HG03135 (cell line): ENCODE measurements at regions not wholly inside any gene's neighbourhood (a gene's known extent, or its start where the extent isn't known, plus 50 kb on each side); places are given as distances from the start of the nearest gene placed in this dataset.

Source experiments
- ATAC-seq: cut with Tn5 transposase; IDR thresholded peaks from one replicate; pipeline ENCODE4 v1.9.1; 2021; ENCODE audit warnings: mild to moderate bottlenecking, moderate library complexity; ENCODE audit not compliant: unreplicated experiment

- no peak for ATAC-seq
Measured at GRCh38 chr4:111464251-111465045, 680.8 kb upstream of the FAM241A start.

GRCh38 chr4:111466811-111467604, 678.2 kb upstream of the FAM241A start:
- ATAC-seq = no peak

GRCh38 chr4:111475001-111475400, 670.3 kb upstream of the FAM241A start:
- ATAC-seq = no peak

- no peak for ATAC-seq
Measured at GRCh38 chr4:111475666-111476065, 669.6 kb upstream of the FAM241A start.

- ATAC-seq = no peak
Measured at GRCh38 chr4:111480510-111480909, 664.7 kb upstream of the FAM241A start.

GRCh38 chr4:111483375-111484169, 661.7 kb upstream of the FAM241A start:
- ATAC-seq = no peak

- ATAC-seq = no peak
Measured at GRCh38 chr4:111492496-111492895, 652.8 kb upstream of the FAM241A start.

GRCh38 chr4:111494471-111494870, 650.8 kb upstream of the FAM241A start:
- no peak for ATAC-seq

- ATAC-seq = no peak
Measured at GRCh38 chr4:111494971-111495370, 650.3 kb upstream of the FAM241A start.

- ATAC-seq = no peak
Measured at GRCh38 chr4:111499291-111499690, 646.0 kb upstream of the FAM241A start.

GRCh38 chr4:111499706-111500105, 645.5 kb upstream of the FAM241A start:
- ATAC-seq = no peak

- no peak for ATAC-seq
Measured at GRCh38 chr4:111500858-111501257, 644.4 kb upstream of the FAM241A start.

- ATAC-seq = no peak
Measured at GRCh38 chr4:111501946-111502345, 643.3 kb upstream of the FAM241A start.

- no peak for ATAC-seq
Measured at GRCh38 chr4:111502626-111503025, 642.6 kb upstream of the FAM241A start.

- ATAC-seq = no peak
Measured at GRCh38 chr4:111506706-111507105, 638.5 kb upstream of the FAM241A start.

GRCh38 chr4:111510535-111510934, 634.7 kb upstream of the FAM241A start:
- ATAC-seq = no peak

- ATAC-seq = no peak
Measured at GRCh38 chr4:111512081-111512783, 633.0 kb upstream of the FAM241A start.

- no peak for ATAC-seq
Measured at GRCh38 chr4:111519683-111520082, 625.6 kb upstream of the FAM241A start.

GRCh38 chr4:111530446-111530845, 614.8 kb upstream of the FAM241A start:
- no peak for ATAC-seq

GRCh38 chr4:111535792-111536191, 609.5 kb upstream of the FAM241A start:
- no peak for ATAC-seq

- ATAC-seq = no peak
Measured at GRCh38 chr4:111537165-111537564, 608.1 kb upstream of the FAM241A start.
